GM10266 (cell line): ENCODE measurements at regions not wholly inside any gene's neighbourhood (a gene's known extent, or its start where the extent isn't known, plus 50 kb on each side); places are given as distances from the start of the nearest gene placed in this dataset.
"Not testable (repeated sequence)": the region's sequence is repeated elsewhere in the genome, so short reads cannot be mapped to it uniquely, and the experiment has no call there.

Experiments used
- DNase-seq: peaks from one replicate; pipeline ENCODE4 v3.0.0; 2012; ENCODE audit errors: extremely low spot score
- TF ChIP-seq, protein P1 (sequence below): IDR thresholded peaks from 2 replicates; pipeline ENCODE4 v1.5.1; 2012; ENCODE audit warnings: mild to moderate bottlenecking, low read depth; ENCODE audit not compliant: control insufficient read depth, insufficient read depth; ENCODE audit errors: missing control alignments

DNA sequence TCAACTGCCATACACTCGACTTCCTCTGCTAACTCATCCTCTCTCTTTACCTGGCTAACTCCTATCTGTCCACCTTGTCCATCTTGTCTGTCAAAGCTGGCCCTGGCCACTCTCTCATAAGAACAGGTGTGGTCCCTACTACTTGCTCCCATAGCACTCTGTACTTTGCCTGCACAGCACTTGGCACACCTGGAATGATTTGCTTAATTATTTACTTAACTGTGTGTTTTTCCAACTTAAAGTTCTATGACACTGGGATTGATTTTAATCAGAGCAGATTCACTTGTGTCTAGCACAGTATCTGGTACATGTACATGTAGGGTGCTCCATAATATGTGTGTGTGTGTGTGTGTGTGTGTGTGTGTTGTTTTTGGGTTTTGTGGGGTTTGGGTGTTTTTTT, 111.6 kb downstream of the ZNF281 start:
- DNase-seq, result no peak
- TF ChIP-seq, protein P1, sequence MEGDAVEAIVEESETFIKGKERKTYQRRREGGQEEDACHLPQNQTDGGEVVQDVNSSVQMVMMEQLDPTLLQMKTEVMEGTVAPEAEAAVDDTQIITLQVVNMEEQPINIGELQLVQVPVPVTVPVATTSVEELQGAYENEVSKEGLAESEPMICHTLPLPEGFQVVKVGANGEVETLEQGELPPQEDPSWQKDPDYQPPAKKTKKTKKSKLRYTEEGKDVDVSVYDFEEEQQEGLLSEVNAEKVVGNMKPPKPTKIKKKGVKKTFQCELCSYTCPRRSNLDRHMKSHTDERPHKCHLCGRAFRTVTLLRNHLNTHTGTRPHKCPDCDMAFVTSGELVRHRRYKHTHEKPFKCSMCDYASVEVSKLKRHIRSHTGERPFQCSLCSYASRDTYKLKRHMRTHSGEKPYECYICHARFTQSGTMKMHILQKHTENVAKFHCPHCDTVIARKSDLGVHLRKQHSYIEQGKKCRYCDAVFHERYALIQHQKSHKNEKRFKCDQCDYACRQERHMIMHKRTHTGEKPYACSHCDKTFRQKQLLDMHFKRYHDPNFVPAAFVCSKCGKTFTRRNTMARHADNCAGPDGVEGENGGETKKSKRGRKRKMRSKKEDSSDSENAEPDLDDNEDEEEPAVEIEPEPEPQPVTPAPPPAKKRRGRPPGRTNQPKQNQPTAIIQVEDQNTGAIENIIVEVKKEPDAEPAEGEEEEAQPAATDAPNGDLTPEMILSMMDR, result no peak

DNA sequence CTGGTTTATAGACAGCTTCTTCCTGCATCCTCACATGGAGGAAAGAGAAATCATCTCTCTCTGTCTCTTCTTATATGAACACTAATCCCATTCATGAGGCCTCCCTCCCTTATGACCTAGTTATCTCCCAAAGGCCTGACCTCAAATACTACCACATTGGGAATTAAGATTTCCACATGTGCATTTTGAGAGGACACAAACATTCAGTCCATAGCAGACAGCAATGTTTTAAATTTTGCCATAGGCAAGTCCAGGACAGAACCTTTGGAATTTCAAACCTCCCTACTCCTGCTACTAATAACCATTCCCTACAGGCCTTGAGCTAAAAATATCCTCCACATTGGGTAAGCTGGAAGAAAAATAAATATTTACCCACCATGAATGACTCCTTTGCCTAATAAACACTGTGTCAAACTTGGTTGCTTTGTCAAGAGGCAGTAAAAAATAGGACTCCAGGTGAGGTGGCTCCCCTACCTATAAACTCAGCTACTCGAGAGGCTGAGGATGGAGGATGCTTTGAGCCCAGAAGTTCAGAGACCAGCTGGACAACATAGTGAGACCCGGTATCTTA, 113.7 kb downstream of the ZNF281 start:
- TF ChIP-seq, protein P1, result no peak
- DNase-seq, result no peak

DNA sequence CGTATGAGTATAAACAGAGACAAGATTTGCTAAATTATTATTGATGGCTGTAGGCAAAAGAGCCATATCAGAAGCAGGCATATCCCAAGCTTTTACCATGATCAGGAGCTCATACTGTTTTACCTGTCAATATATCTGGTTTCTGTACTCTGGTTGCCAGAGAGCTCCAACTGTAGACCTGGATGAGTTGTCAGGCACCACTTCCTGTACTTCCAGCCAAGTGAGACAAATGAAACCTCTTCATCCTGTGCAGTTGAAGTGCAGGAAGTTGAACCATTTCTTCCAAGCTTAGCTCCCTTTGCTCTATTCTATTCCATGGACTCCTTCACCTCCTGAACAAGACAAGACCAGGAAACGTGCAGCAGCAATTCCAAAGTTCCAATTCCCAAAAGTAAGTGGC, 115.6 kb downstream of the ZNF281 start:
- no peak for DNase-seq
- TF ChIP-seq, protein P1, result no peak

DNA sequence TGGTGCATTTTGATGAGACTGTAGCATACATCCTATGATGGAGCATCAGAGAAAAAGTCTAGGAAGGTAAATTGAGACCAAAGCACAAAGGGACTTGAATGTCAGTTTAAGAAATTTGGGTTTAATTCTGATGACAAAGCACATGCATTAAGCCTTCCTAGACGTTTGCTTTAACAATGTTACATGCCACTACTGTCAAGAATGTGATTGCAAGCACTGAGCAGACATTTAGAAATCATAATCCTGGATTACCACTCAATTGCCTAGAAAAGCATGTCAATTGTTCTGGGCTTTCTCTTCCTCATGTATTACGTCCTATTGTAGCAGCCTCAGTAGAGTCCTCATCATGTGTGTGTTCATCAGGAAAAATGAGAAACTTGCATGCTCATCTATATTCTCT, 117.1 kb downstream of the ZNF281 start:
- TF ChIP-seq, protein P1, result no peak
- no peak for DNase-seq

DNA sequence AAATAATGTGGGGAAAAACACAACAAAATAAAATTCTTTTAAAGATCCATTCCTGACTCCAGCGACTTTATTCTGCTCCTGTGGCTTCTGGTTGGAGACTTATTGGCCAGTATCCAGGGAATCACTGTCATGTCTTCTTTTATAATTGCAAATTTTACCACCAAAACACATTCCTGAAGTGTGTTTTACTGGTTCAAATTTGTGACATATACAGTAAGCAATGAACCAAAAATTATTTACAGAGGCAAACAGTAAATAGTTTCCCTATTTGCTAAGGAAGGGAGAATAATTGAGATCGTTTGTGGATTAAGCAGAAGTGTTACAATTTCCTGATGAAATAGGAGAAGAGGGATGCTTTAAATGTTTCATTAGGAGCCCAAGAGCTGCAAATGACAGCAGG, 118.7 kb downstream of the ZNF281 start:
- no peak for DNase-seq
- TF ChIP-seq, protein P1, result no peak

DNA sequence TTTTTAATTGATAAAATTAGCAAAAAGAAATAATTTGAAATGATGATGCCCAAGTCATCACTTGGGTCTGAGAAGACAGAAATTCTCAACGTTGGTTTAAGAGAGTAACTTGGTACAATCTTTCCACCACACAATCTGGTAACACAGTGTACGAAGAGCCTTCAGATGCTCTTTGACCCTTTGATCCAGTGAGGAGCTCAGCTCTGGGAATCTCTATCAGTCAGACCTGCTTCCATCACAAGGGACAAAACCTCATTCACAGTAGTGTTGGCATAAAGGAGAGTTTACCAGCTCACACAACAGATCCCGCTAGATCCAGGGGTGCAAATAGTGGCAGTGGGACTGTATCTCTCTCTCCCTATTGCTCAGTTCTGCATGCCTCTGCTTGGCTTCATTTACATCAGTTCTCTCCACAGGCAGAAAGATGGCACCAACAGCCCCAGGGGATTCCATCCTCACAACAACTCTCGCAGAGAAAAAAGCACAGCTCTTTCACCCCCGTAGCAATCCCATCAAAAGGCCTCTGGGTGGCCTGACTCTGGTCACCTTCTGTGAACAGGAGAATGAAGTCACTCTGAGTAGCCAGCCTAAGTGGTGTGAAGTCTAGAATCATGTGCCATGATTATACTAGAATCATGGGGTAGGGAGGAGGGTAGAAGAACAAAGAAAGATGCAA, 119.7 kb downstream of the ZNF281 start:
- TF ChIP-seq, protein P1, result no peak
- DNase-seq, result no peak

DNA sequence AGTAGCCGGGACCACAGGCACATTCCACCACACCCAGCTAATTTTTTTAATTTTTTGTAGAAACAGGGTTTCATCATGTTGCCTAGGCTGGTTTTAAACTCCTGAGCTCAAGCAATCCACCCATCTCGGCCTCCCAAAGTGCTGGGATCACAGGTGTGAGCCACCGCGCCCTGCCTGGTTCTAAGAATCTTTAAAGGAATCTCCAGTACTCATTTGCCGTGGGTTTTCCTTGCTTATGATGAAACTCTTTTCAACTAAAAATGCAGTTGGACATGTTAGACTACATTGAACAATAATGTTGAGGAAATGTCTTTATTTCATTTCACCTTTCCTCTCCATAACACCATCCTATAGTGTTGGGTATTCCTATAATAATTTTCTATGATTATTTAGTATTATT, 121.6 kb downstream of the ZNF281 start:
- TF ChIP-seq, protein P1, result no peak
- DNase-seq, result no peak

DNA sequence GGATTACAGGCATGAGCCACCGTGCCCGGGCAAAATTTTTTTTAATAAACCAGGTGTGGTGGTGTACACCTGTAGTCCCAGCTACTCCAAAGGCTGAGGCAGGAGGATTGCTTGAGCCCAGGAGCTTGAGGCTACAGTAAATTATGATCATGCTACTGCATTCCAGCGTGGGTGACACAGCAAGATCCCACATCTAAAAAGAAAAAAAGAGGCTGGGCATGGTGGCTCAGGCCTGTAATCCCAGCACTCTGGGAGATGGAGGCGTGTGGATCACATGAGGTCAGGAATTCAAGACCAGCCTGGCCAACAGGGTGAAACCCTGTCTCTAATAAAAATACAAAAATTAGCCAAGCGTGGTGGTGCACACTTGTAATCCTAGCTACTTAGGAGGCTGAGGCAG, 125.6 kb downstream of the ZNF281 start:
- DNase-seq, result not testable (repeated sequence)
